GM12873 (cell line): ENCODE measurements at regions not wholly inside any gene's neighbourhood (a gene's known extent, or its start where the extent isn't known, plus 50 kb on each side); places are given as distances from the start of the nearest gene placed in this dataset.

Experiments
- TF ChIP-seq, protein P1 (sequence below): IDR thresholded peaks from 2 replicates; pipeline ENCODE4 v1.5.1; 2012; ENCODE audit warnings: low read depth, mild to moderate bottlenecking, moderate library complexity, low read length, control low read depth; ENCODE audit not compliant: insufficient read depth; ENCODE audit errors: missing control alignments

DNA sequence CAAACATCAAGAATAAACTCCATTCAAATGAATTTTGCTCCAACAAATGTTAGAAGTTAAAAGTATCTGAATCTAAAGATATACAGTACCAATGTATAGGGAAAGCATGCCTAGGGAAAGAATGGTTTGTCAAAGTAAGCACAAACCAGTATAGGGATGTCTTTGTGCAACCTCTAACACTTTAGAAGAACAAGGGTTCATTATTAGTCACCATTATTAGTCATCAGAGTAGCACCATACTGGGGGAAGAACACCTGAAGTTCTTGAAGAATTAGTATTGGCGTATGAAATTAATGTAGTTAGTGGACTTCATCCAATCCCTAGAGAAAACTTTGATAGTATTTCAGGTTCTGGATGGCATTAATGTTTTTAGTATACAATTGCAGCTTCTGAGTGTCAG is 943.7 kb downstream of the METTL15 start:
- TF ChIP-seq, protein P1, sequence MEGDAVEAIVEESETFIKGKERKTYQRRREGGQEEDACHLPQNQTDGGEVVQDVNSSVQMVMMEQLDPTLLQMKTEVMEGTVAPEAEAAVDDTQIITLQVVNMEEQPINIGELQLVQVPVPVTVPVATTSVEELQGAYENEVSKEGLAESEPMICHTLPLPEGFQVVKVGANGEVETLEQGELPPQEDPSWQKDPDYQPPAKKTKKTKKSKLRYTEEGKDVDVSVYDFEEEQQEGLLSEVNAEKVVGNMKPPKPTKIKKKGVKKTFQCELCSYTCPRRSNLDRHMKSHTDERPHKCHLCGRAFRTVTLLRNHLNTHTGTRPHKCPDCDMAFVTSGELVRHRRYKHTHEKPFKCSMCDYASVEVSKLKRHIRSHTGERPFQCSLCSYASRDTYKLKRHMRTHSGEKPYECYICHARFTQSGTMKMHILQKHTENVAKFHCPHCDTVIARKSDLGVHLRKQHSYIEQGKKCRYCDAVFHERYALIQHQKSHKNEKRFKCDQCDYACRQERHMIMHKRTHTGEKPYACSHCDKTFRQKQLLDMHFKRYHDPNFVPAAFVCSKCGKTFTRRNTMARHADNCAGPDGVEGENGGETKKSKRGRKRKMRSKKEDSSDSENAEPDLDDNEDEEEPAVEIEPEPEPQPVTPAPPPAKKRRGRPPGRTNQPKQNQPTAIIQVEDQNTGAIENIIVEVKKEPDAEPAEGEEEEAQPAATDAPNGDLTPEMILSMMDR = no peak

DNA sequence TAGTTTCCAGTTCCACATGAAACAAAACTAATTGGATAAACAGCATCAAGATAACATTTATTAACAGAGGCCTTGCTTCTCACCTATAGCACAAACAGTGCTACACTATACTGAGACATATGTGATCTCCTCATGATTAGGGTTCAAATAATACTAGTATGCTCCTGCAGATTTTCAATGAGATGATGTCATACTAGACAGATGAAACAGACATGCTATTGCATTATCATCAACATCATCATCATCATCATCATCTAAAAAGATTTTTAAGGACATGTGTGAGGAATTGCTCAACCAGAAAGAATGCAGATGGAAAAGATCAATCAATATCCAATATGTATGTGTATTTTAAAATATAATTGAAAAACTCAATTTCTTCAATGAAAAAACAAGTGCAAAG is 932.3 kb downstream of the METTL15 start:
- TF ChIP-seq, protein P1 = no peak

DNA sequence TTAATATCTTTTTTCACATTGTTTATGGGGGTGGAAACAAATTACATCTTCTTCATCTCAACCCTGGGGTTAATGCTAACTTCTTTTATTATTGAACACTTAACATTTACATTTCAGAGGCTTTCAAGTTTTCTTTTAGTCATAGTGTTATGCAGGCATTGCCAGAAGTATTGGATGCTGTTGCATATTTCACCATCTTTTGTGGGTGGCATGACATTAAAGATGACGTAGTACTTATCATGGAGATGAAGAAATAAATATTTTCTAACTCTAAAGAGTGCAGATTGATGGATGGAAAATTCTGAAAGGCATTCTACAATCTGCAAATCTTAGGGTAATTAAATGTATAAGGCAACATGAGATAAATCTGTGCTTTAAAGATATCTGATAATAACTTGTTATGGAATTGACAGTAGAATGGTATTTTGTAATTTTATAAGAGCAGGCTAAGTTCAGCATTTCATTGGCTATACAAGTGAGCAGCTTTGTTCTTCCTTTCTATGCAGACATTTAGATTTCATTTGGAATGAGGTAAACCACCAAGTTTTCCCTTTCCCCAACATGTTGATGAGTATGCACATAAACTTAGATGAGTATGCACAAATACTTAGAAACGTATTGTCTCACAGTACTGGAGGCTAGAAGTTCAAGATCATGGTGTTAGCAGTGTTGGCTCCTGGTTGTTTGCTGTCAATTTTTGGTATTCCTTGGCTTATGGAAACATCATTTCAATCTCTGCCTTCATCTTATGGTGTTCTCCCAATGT is 924.4 kb downstream of the METTL15 start:
- TF ChIP-seq, protein P1 = no peak

DNA sequence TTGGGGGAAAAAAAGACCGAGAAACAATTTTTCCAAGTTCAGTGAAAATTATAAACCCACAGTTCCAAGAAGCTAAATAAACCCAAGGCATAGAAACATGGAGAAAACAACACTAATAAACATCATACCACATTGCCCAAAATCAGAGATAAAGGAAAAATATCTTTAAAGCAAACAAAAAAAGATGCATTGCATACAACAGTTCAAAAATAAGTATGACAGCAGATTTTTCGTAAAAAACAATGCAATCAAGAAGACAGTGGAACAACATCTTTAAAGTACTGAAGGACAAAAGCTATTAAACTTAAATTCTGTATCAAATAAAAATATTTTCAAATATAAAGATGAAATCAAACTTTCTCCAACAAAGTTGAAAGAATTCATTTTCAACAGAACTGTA is 921.3 kb downstream of the METTL15 start:
- TF ChIP-seq, protein P1 = no peak

DNA sequence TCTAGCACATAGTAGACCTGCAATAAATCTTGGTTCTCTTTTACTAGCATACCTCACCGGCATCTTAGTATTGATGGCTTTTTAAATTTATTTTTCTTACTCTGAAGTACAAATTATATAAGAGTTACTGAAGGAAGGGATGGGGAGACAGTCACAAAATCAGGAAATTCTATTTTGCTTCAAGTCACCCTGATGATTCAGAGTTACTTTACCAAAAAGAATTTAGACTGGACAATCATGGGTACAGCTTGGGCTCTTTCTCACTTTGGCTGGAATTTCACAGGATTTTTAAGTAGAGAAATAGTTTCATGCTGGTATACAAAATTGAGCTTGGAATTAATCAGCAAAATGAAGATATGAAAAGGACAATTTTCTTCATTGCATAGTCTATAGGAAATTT is 919.2 kb downstream of the METTL15 start:
- TF ChIP-seq, protein P1 = no peak

DNA sequence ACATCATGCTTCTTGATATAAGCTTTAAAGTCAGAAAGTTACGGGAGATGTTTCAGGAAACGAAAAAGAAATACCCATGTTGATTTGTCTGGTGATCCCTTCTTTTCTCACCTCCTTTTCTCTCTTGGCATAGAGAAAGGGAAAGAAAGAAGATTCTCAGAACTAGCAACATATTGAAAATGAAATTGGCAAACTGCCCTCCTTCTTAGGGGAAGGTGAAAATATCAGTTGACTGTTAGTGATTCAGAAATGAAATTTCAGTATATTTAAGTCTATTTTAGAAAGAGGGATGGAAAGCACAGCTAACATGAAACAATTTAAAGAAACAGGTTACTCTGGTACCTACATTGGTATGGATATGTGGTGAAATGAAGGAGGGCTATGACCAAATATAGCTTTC is 918.1 kb downstream of the METTL15 start:
- TF ChIP-seq, protein P1 = no peak

DNA sequence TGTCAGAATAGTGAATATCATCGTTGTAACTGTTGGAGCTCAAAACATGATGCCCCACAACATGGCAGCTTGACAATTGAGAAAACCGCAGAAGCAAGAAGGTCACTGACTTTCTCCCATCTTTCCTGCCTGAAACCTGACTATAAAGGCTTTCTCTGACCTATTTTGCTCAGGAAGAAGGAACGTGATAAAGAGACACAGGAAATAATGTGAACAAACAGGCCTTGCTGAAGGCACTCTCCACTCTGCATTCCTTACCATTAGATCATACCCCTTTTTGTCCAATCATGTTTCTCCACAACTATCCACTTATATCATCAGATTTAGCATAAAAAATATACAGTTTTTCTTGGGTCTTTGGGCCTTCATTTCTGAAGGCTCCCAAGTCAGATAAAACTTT is 916.8 kb downstream of the METTL15 start:
- TF ChIP-seq, protein P1 = no peak

DNA sequence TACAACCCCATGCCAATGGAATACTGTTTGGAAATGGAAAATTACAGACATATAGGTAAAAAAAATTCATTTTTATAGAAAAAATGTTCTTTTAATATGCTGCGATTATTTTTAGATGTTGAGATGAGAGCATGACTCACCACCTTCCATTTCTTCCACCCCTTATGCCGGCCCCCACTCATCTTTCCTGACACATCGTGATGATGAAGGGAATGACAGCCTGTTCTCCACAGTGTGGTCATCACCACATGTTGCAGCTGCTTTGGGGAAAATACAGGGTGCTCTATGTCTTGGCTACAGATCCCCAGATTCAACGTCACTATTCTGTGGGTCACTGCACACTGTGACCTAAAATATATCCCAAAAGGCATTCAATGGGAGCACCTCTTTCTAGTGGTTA is 916.2 kb downstream of the METTL15 start:
- TF ChIP-seq, protein P1 = no peak
